Neural cell (in vitro differentiated cells): ENCODE measurements at regions not wholly inside any gene's neighbourhood (a gene's known extent, or its start where the extent isn't known, plus 50 kb on each side); places are given as distances from the start of the nearest gene placed in this dataset.

Experiments used
- H2AFZ ChIP-seq: fragments of 200-600, 300-800 bp; sonication (generic), shearing (Covaris generic); 2 replicates; pipeline ENCODE4 v1.6.0; 2014; ENCODE audit warnings: low read depth, mild to moderate bottlenecking, antibody characterized with exemption, low read length, moderate library complexity
- H3F3A ChIP-seq: fragments of 200-600 bp; shearing (Covaris generic); 2 replicates; pipeline ENCODE4 v1.6.1; 2016; ENCODE audit warnings: mild to moderate bottlenecking, moderate library complexity, mixed read lengths, antibody characterized with exemption, low read length; ENCODE audit not compliant: insufficient read depth, poor library complexity, severe bottlenecking
- H3K27ac ChIP-seq: fragments of 200-600, 300-800 bp; sonication (generic), shearing (Covaris generic); 2 replicates; pipeline ENCODE4 v1.5.1; 2014; ENCODE audit warnings: mild to moderate bottlenecking, low read length, moderate library complexity
- H3K27me3 ChIP-seq: fragments of 300-800, 200-600 bp; sonication (generic), shearing (Covaris generic); 2 replicates; pipeline ENCODE4 v1.6.0; 2014; ENCODE audit warnings: mild to moderate bottlenecking, low read depth, low read length, moderate library complexity; ENCODE audit not compliant: insufficient read depth
- H3K36me3 ChIP-seq: fragments of 300-800, 200-600 bp; sonication (generic), shearing (Covaris generic); 2 replicates; pipeline ENCODE4 v1.5.1; 2014; ENCODE audit warnings: mild to moderate bottlenecking, antibody characterized with exemption, low read length, moderate library complexity; ENCODE audit not compliant: insufficient read depth
- H3K4me2 ChIP-seq: fragments of 300-800, 200-600 bp; sonication (generic), shearing (Covaris generic); 2 replicates; pipeline ENCODE4 v1.6.0; 2014; ENCODE audit warnings: mild to moderate bottlenecking, low read length
- H3K4me3 ChIP-seq: fragments of 300-800, 200-600 bp; sonication (generic), shearing (Covaris generic); 2 replicates; pipeline ENCODE4 v1.5.1; 2014; ENCODE audit warnings: mild to moderate bottlenecking, low read length, moderate library complexity
- H3K79me2 ChIP-seq: fragments of 200-600 bp; shearing (Covaris generic); replicated peaks from 2 replicates; pipeline ENCODE4 v1.6.0; 2014; ENCODE audit warnings: mild to moderate bottlenecking, low read length, moderate library complexity; ENCODE audit not compliant: insufficient read depth
- H3K9ac ChIP-seq: fragments of 300-800, 200-600 bp; sonication (generic), shearing (Covaris generic); 2 replicates; pipeline ENCODE4 v1.6.1; 2016; ENCODE audit warnings: mild to moderate bottlenecking, low read length, mixed read lengths
- H3K9me2 ChIP-seq: fragments of 200-600 bp; shearing (Covaris generic); 2 replicates; pipeline ENCODE4 v1.6.1; 2016; ENCODE audit warnings: mild to moderate bottlenecking, low read length, mixed read lengths; ENCODE audit not compliant: insufficient read depth
- H3K9me3 ChIP-seq: fragments of 200-600, 300-800 bp; sonication (generic), shearing (Covaris generic); 2 replicates; pipeline ENCODE4 v1.6.1; 2016; ENCODE audit warnings: mild to moderate bottlenecking, mixed run types, low read length, moderate library complexity, mixed read lengths
- H4K20me1 ChIP-seq: fragments of 200-600 bp; shearing (Covaris generic); 2 replicates; pipeline ENCODE4 v1.6.1; 2016; ENCODE audit warnings: mild to moderate bottlenecking, mixed run types; ENCODE audit not compliant: insufficient read depth
- CTCF ChIP-seq: fragments of 450-650 bp; IDR thresholded peaks from 2 replicates; pipeline ENCODE4 v1.5.1; 2014; ENCODE audit warnings: antibody characterized with exemption, mild to moderate bottlenecking, moderate library complexity; ENCODE audit not compliant: poor library complexity, severe bottlenecking
- EP300 ChIP-seq: fragments of 450-650 bp; conservative IDR thresholded peaks from 2 replicates; pipeline ENCODE4 v1.6.1; 2014; ENCODE audit warnings: antibody characterized with exemption, mild to moderate bottlenecking, moderate library complexity; ENCODE audit not compliant: poor library complexity, severe bottlenecking
- EZH2 ChIP-seq: fragments of 200-600, 300-800 bp; shearing (Covaris generic), sonication (generic); IDR thresholded peaks from 2 replicates; pipeline ENCODE4 v1.6.1; 2014; ENCODE audit warnings: antibody characterized with exemption, low read length, borderline replicate concordance, mild to moderate bottlenecking; ENCODE audit not compliant: insufficient read depth, poor library complexity, severe bottlenecking
- MXI1 ChIP-seq: fragments of 450-650 bp; conservative IDR thresholded peaks from 2 replicates; pipeline ENCODE4 v1.6.1; 2014; ENCODE audit warnings: antibody characterized with exemption, mild to moderate bottlenecking; ENCODE audit not compliant: poor library complexity, severe bottlenecking
- POLR2AphosphoS5 ChIP-seq: IDR thresholded peaks from 2 replicates; pipeline ENCODE4 v1.6.1; 2012
- RAD21 ChIP-seq: fragments of 450-650 bp; conservative IDR thresholded peaks from 2 replicates; pipeline ENCODE4 v1.6.1; 2014; ENCODE audit warnings: antibody characterized with exemption, mild to moderate bottlenecking, moderate library complexity
- REST ChIP-seq: IDR thresholded peaks from 2 replicates; pipeline ENCODE4 v1.6.1; 2012; ENCODE audit warnings: borderline replicate concordance
- SMC3 ChIP-seq: fragments of 450-650 bp; conservative IDR thresholded peaks from 2 replicates; pipeline ENCODE4 v1.6.1; 2014; ENCODE audit warnings: antibody characterized with exemption, mild to moderate bottlenecking, moderate library complexity; ENCODE audit not compliant: poor library complexity
- TAF1 ChIP-seq: IDR thresholded peaks from 2 replicates; pipeline ENCODE4 v1.6.1; 2012; ENCODE audit warnings: low read depth

DNA sequence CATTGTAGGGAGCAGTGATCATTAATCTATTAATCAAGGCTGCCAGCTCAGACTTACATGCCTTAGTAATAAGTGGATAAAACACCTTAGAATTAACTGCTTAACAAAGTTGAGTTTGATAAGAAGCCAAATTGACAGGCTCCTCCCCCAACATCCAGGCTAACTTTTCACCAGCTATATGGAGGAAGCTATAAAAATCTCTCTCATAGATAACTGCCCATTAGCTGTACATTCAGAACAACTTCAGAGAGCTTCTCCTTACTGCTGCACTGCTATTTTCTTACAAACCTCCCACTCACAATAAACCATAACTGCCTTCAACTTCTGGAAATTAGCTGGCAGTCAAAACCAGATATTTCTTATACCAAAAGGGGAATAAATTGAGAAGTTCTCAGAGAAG lies 364.1 kb downstream of the PRELID2 start:
- Histone ChIP-seq H3K79me2 (no peaks in the 10 kb centered on the region), H3K9me2 (no peaks in the 10 kb centered on the region), H2AFZ (no peak overlapping the region), H3K9ac (no peak overlapping the region), H3K4me3 (peak overlapping the region; percentile 17), H3F3A (no peaks in the 10 kb centered on the region), H3K27me3 (no peaks in the 10 kb centered on the region), H3K9me3 (no peaks in the 10 kb centered on the region), H3K4me2 (peak overlapping the region; percentile 21), H3K36me3 (no peaks in the 10 kb centered on the region), H4K20me1 (no peaks in the 10 kb centered on the region), H3K27ac (peak overlapping the region; percentile 75)
- TF ChIP-seq CTCF (no peak), SMC3 (no peak), EP300 (no peak), EZH2 (no peak), POLR2AphosphoS5 (no peak), RAD21 (no peak), REST (no peak), TAF1 (no peak)

- H2AFZ ChIP-seq = no peak overlapping the region
- H3K36me3 ChIP-seq = no peaks in the 10 kb centered on the region
- no peak overlapping the region for H3K9ac ChIP-seq
- H3K9me3 ChIP-seq = no peaks in the 10 kb centered on the region
- no peaks in the 10 kb centered on the region for H4K20me1 ChIP-seq
- no peaks in the 10 kb centered on the region for H3K9me2 ChIP-seq
- no peaks in the 10 kb centered on the region for H3F3A ChIP-seq
- TF ChIP-seq SMC3 (peak; percentile 44), POLR2AphosphoS5 (peak; percentile 83), REST (peak; percentile 94), RAD21 (peak; percentile 49), CTCF (no peak), EZH2 (no peak), MXI1 (no peak), TAF1 (no peak), EP300 (peak; percentile 99)
- H3K27me3 ChIP-seq = no peaks in the 10 kb centered on the region
- H3K4me3 ChIP-seq = peak overlapping the region; percentile 22
- H3K27ac ChIP-seq = peak overlapping the region; percentile 75
- peak overlapping the region; percentile 21 for H3K4me2 ChIP-seq
- no peaks in the 10 kb centered on the region for H3K79me2 ChIP-seq
Measured at GRCh38 chr5:145470396-145470979, 364.7 kb downstream of the PRELID2 start.
